Stimulated activated CD8-positive, alpha-beta memory T cell treated with anti-CD3 and anti-CD28 coated beads, Interleukin-7, amount 100 ng/mL, for 4 hours (primary cell): ENCODE measurements at regions not wholly inside any gene's neighbourhood (a gene's known extent, or its start where the extent isn't known, plus 50 kb on each side); places are given as distances from the start of the nearest gene placed in this dataset.

ENCODE experiments used
- DNase-seq, 2 donors: peaks; one replicate each; pipeline ENCODE4 v3.0.0-alpha.2; 2020; ENCODE audit warnings: low read depth in 2 of 2

DNA sequence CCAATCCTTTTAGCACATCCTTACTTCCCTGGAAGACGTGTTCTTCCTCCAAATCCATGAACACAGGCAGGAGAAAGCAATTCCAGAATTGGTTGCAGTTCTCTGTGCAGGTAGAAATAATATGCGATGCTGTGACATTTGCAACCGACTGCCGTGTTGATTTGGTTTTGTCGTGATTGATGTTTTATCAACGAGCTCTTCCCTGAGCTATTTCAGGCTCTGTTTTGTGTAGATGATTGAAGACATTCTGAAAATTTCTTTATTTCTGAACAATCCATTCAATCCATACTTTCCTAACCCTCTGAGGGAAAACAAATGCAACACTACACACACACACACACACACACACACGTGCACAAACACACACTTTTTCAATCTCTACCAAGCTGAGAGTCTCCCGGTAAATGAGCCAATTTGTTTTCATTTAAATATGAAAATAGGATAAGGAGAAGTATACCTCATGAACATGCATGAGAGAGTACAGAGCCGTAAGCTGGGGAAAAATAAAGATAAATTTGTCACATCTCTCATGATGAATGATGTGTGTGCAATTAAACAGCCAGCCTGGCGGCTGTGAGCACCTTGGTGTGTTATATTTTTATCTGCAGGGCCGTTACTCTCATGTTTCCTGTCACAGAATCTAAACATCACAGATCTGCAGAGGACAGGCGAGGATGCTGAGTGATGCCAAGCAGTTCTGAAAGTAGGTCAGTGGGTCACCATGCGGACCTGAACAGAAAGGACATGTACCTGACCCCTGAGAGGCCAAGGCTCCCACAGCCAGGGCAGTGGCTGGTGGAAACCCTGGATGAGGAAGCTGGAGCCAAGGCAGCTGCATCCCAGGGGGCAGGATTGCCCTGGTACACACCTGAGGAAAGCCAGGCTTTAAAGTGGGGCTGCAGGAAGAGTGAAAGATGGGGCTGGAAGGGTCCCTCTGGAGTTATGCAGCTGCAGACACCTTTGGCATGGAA, 64.8 kb downstream of the PDCL3 start:
- no peak for DNase-seq

DNA sequence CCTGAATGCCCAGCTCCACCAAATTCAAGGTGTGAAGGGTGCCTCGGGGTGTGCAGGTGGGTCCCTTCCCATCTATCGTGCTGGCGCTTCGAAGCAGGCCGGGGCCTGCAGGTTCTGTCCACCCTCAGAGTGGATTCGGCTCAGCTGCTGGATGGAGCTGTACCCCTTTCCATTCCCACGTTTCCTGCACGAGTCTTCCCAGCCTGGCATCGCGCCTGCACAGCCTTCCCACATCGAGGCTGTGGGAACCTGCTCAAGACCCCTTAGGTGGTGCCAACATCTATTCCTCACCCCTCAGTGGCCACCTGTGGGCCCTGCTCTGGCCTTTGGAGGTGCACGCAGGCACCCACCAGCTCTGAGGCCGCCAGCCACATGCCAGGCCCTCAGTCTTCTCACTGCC, 65.7 kb downstream of the PDCL3 start:
- DNase-seq, result no peak

DNA sequence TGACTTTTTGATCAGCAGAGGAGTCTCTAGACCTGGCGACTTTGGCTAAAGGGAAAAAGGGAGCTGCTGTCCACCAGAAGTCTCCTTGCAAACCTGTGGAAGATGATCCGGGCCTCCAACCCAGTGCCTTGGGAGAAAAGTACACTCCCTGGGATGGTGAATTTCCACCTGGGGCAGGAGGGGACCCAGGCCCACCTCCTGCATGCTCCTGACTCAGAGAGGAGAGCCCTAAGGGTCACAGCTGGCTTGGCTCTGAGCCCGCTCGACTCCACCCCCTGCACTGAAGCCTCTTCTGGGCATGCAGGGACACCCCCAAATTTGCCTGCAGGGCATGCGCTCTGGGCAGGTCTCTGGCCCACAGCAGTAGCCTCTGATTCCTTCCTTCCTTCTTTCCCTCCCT, 66.5 kb downstream of the PDCL3 start:
- DNase-seq, result no peak

DNA sequence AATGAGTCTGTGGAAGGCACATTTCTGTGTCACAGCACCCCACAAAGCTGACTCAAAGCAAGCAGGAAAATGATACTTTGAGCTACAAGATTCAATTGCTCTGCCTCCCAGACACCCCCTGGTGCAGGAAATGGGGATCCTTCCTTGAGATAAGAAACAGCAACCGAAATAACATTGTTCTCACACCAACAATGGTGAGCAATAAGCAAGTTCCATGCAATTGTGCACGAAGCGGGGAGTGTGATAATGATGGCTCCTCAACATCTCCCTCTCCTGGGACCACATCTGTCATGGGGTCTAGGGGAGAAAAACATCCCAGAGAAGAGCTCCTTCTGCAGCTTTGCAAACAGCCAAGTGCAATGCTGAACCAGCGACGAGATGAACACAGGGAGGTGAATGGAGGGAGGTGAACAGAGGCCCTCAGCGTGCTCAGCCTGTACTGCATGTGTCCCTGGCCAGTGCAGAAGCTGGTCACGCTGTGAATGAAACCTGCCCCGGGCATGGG, 67.7 kb downstream of the PDCL3 start:
- DNase-seq, result no peak

DNA sequence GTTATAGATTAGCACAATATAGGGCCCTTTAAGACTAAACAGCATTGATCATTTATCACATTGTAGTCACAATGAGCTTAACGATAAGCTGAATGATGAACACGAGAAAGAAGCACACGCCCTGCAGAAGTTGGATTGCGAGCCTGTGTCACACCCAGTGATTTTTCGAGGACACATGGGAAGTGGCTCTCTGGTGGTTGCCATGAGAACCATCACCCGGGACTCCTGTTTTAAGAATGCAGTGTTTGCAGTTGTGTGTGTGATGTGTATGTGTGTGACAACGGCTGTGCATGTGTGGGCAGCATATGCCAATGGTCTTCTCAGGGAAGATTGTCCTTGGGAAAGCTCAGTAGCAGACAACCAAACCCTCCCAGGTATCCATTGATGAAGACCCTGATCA, 69.2 kb downstream of the PDCL3 start:
- no peak for DNase-seq

DNA sequence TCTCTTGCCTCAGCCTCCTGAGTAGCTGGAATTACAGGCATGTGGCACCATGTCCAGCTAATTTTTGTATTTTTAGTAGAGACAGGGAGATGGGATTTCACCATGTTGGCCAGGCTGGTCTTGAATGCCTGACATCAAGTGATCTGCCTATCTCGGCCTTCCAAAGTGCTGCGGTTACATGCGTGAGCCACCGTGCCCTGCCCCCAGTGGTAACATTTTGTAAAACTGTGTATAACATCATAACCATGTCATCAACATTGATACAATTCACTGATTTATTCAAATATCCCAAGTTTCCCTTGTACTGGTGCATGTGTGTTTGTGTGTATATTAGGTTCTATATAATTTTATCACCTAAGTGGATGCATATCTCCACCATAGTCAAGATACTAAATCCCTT, 70.0 kb downstream of the PDCL3 start:
- DNase-seq, result no peak

DNA sequence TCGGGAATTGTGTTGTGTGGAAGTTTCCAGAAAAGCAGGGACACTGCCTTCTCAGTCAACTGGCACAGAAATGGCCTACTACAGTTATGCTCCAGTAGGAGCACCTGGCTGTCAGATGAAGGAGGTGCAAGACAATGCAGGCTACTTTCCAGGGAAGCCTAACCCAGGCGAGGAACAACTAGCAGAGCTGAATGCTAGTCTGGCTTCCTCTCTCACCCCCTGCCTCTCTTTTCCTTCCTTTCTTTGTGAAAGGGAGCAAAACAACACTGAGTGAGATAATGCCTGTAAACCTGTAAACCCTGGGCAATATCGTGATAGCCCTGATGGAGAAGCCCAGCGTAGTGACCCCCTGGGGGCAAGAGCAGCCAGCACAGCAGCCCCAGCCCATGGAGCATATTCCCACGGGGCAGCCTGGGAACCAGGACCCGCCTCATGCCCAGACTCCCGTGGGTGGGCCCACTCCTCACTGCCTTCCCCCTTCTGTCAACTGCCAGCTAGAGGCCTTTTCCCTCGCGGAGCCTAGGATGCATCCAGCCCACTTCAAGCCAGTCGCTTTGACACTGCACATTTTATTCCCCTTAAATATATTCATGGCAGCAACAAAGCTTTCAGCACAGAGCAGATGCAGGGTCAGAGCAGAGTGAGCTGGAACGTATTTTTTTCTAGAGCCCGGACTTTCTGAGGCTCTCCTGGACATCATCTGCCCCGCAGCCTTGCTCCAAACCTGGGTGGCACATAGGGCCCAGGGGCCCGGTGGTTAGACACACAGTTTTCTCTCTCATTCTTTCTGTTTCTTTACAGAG, 77.0 kb downstream of the PDCL3 start:
- no peak for DNase-seq

DNA sequence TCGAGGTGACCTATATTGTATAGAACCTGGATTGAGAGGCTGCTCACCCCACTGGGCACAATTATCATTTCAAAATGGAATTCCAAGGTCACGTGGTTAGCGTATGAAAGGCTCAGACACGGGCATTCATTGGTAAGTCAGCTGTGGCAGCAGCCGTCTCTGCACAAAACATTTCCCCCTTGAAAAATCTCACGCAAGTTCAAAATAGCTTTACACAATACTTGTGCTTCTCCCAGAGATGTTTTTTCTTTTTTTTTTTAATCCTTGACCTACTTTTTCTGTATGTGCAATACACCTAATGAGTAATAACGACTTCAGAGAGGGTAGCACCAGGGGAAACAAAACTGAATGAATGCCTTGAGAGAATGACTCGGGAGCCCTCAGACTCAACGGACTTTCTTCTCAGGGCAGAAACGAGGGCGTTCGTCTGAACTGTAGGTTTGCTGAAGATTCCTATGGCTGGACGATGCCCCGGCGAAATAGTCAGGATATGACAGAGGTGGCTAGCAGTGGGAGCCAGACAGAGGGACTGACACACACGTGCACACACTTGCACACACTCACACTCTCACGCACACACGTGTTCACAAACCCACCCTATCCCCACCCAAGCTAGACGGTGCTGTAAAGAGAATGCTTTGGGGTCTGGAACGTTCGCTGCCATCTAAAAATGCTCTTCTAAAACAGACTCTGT, 77.8 kb downstream of the PDCL3 start:
- DNase-seq, result no peak

DNA sequence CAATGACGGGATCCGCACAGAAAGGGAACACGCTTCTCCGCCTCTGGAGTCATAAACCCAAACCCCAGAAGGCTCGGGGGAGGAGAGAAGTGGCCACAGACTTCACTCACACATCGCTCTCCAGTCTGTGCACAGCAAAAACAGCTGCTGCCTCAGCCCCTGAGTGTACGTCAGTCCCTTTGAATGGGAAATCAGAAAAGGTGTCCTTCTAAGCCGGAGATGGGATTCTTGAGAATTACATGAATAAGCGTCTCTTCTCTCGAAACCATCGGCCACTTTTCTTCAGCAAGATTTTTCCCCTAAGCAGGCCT, 78.3 kb downstream of the PDCL3 start:
- no peak for DNase-seq

DNA sequence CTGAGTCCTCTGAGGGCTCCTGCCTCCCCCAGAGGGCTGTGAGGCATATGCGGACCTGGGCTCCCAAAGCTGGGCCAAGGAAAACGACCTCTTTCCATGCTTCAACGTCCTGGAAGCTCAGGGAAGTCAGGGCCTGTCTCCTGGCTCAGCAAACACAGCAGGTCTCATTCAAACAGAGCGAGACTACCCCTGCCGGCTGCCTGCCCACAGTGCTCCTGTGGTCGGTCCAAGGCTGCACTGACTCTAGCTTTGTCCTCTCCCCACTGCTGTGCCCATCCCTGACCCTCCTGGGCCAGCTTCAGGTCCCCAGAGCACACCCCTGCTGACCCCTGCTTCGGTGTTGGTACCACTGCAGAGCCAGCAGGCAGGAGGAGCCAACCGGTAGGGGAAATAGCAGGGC, 79.6 kb downstream of the PDCL3 start:
- DNase-seq, result no peak

DNA sequence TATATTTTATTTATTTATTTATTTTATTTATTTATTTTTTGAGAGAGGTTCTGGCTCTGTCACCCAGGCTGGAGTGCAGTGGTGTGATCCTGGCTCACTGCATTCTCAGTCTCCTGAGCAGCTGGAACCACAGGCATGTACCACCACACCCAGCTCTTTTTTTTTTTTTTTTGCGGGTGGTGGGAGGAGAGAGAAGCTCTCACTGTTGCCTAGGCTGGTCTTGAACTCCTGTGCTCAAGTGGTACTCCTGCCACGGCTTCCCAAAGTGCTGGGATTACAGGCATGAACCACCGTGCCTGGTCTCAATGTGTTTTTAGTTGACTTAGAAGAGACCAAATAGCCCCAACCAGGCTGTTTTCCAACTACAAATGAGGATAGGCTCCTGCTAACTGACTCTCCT, 80.7 kb downstream of the PDCL3 start:
- no peak for DNase-seq

DNA sequence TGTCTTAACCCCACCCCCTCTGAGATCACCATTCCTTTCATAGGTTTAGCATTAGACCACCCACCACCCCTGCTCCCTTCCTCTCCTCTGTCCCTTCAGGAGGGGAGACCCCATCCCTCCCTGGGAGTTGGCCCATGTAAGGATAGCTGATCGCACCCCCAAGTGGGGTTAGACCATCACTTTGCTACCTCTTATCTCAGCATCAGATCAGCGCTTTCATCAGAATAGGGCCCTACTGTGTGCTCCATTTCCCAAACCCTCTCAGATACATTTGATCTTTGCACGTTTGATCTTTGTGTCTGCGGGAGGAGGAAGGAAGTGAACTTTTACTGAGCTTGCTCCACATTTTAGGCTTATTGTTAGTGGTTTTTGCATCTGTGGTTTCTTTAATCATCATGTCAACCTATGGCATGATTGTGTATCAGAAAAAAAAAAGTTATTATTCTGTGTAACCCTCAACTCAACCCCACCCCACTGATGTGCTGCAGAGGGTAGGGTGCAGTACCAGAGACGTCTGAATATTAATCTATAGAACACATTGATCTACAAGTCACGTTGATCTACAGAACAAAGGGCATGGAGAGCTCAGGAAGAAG, 81.2 kb downstream of the PDCL3 start:
- DNase-seq, result no peak

DNA sequence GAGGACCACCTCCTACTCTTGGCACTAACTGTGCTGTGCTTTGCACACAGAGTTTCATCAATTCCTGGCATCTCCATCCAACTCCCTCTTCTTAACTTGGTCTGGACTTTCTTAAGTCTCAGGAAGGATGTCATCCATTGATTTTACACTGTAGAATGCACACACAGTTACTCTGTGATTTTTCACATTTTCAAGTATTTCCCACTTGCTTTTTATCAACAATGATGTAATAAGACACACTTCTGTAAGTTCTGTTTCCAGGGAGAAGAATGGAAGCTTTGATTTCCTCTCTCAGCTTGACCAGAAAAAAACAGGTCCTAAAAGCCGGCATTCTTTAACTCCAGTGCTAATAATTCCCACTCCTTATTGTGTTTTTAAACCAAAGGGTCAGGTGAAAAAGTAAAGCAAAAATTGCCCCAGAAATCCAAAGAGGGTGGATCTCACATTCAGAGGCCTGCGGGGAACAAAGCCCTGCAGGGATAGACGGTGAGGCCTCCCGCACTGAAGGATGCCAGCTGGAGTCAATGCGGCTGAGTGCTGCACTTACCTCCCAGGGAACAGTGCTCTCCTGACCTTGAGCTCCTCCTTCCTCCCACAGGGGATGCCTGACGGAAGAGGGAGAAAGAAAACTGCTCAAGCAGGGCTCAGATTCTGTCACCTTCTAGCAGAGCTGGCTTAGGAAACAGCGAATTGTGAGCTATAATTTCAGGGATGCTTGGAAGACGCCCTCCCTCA, 83.1 kb downstream of the PDCL3 start:
- no peak for DNase-seq

DNA sequence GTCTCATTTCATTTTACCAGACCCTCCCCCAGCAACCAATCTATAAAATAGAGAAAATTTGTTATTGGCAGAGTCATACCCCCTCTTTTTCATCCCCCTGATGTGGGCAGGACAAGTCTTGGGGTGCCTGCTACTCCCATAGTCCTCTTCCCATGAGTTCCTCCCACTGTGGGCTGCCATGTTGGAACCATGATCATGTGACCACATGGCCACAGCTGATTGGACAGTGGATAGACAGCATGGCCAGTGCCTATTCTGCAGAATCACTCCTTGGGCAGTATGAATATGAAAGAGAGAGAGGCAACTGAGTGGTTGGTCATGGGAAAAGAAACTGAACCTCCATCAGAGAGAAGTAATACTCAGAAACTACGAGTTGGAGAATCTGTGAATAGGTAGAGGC, 84.9 kb downstream of the PDCL3 start:
- DNase-seq, result no peak

DNA sequence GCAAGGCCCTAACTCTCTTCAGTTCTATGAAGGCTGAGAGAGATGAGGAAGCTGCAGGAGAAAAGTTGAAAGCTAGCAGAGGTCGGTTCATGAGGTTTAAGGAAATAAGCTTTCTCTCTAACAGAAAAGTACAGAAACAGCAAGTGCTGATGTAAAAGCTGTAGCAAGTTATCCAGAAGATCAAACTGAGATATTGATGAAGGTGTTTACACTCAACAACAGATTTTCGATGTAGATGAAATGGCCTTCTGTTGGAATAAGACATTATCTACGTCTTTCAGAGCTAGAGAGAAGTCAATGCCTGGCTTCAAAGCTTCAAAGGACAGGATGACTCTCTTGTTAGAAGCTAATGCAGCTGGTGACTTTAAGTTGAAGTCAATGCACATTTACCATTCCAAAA, 87.4 kb downstream of the PDCL3 start:
- DNase-seq, result no peak

DNA sequence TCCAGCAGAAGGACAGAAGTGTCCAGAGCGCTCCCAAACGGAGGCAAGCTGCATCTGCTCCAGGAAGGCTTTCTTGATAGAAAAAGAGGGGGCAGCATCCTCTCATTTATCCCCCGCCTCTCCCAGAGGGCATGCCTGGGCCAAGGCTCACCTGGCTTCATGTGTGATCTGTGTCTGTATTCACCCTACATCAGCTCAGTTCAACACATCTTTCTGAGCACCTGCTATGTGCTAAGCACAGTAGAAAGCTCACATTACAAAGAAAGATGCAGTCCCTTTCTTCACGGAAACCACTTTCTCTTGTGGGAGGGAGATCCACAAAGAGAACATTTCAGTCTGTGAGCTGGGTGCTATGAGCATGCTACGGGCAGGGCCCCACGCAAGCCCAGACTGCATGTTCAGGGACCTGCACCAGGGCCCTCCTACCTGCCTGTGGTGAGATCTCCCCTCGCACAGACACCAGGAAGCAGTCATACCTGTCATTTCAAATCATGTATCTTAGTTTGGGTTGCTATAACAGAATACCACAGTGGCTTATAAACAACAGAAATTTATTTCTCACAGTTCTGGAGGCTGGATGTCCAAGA, 90.7 kb downstream of the PDCL3 start:
- peak in 1 of 2 donors; percentile 5 for DNase-seq

DNA sequence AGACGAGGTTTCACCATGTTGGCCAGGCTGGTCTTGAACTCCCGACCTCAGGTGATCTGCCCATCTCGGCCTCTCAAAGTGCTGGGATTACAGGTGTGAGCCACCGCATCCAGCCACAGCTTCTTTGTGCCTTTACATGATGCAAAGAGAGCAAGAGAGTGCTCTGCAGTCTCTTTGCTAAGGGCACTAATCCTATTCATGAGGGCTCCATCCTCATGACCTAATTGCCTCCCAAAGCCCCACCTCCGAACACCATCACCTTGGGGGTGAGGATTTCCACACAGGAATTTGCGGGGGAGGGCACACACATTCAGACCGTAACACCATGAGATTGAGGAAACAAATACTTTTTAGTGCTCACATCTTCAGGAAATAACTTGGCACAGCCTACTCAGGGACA, 91.8 kb downstream of the PDCL3 start:
- no peak for DNase-seq

DNA sequence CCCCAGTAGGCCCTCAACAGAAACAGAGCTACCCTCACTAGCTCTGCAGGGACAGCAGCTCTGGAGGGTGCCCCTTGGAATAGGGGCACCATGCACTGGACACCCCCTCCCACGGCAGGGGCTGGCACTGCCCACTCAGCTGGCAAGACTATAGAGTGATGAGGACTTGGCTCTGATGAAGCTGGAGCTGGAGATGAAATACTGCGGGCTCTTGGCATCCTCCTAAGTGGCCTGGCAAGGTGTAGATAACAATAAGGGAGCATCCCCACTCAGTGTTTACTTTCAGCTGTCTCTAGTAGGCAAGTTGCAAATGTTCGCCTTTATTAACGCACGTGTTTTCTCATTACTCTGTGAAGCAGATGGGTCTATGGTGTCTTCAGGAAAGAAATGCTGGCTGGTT, 92.7 kb downstream of the PDCL3 start:
- DNase-seq, result no peak

DNA sequence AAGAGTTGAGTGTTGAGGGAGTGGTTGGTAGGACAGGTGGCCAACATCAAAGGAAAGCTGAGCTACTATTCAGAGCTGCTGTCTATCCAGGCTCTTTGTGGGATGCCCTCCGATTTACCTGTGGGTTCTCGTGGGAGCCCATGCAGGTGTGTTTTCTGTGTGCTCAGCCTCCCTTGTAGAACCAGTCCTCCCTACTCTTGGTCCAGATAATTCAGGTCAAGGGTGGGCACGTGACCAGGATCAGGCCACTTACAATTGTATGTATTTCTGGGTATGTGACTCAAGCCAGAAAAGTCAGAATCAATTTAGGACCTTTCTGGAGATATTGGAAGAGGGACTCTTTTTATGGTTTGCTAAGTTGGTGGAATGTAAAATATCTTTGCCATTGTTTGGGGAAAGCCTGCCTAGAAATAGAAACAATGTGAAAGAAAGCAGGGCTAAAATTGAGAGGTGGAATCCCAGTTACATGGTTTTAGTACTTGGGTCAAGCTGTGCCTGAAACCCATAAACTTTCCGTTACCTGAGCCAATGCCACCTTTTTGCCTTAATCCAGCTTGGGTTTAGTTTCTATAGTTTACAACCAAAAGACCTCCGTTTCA, 93.2 kb downstream of the PDCL3 start:
- no peak for DNase-seq

DNA sequence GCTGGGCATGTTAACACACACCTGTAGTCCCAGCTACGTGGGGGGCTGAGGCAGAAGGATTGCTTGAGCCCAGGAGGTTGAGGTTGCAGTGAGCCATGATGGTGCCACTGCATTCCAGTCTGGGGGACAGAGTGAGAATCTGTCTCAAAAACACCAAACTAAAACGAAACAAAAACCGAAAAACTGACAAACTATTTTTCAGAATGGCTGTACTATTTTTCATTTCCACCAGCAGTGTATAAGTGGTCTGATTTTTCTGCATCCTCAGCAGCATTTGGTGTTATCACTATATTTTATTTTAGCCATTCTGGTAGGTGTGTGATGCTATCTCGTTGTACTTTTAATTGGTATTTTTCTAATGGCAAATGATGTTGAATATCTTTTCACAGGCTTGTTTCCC, 95.2 kb downstream of the PDCL3 start:
- DNase-seq, result no peak
